ENCODE measurements at regions not wholly inside any gene's neighbourhood (a gene's known extent, or its start where the extent isn't known, plus 50 kb on each side); places are given as distances from the start of the nearest gene placed in this dataset.

DNA sequence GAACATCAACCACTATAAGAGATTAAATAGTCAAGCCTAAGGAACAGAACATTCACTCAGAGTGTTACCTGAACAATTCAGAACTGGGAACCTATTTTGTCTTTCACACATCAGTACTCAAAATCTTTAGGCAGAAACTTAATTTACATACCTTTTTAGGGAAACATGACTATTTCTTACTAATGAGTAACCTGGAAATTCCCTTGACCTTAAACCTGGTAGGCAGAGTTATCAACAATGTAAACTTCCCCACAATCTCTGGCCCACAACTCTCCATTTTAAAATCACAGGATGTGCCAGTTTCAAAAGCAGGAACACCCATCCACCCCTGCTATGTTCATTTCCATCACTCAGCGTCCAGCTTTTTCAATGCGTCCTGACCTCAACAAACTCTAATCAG, 132.9 kb upstream of the ANKFN1 start:
- intact Hi-C loops (cut with DNase I): no loop called here

GRCh38 chr17:56021681-56022190, 131.5 kb upstream of the ANKFN1 start:
- H3K9me3 ChIP-seq: no peaks in the 10 kb centered on the region
- no peak overlapping the region for H3K27ac ChIP-seq
- H3K36me3 ChIP-seq: no peaks in the 10 kb centered on the region
- no peaks in the 10 kb centered on the region for H3K27me3 ChIP-seq
- intact Hi-C loops (cut with DNase I): no loop called here
- no peaks in the 10 kb centered on the region for H3K4me1 ChIP-seq
- TF ChIP-seq, protein P1, sequence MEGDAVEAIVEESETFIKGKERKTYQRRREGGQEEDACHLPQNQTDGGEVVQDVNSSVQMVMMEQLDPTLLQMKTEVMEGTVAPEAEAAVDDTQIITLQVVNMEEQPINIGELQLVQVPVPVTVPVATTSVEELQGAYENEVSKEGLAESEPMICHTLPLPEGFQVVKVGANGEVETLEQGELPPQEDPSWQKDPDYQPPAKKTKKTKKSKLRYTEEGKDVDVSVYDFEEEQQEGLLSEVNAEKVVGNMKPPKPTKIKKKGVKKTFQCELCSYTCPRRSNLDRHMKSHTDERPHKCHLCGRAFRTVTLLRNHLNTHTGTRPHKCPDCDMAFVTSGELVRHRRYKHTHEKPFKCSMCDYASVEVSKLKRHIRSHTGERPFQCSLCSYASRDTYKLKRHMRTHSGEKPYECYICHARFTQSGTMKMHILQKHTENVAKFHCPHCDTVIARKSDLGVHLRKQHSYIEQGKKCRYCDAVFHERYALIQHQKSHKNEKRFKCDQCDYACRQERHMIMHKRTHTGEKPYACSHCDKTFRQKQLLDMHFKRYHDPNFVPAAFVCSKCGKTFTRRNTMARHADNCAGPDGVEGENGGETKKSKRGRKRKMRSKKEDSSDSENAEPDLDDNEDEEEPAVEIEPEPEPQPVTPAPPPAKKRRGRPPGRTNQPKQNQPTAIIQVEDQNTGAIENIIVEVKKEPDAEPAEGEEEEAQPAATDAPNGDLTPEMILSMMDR (IDR thresholded peaks at IDR 0.05): no peak
- ATAC-seq (no peak), DNase-seq (no peak)
- H3K4me3 ChIP-seq: no peak overlapping the region

More for the DNA sequence above, 132.9 kb upstream of the ANKFN1 start:
- Histone ChIP-seq H3K9me3 (no peaks in the 10 kb centered on the region), H3K27me3 (no peaks in the 10 kb centered on the region), H3K27ac (no peak overlapping the region), H3K4me1 (no peaks in the 10 kb centered on the region), H3K4me3 (no peak overlapping the region), H3K36me3 (no peaks in the 10 kb centered on the region)
- no peak for DNase-seq
- TF ChIP-seq, protein P1 (IDR thresholded peaks at IDR 0.05): no peak
- no peak for ATAC-seq

GRCh38 chr17:56023851-56024250, 129.4 kb upstream of the ANKFN1 start:
- Histone ChIP-seq H3K4me1 (no peaks in the 10 kb centered on the region), H3K36me3 (no peaks in the 10 kb centered on the region), H3K9me3 (no peaks in the 10 kb centered on the region), H3K4me3 (no peak overlapping the region), H3K27me3 (no peaks in the 10 kb centered on the region), H3K27ac (no peak overlapping the region)
- ATAC-seq (no peak), DNase-seq (no peak)
- intact Hi-C loops (cut with DNase I): no loop called here
- TF ChIP-seq, protein P1 (IDR thresholded peaks at IDR 0.05): no peak

- no peaks in the 10 kb centered on the region for H3K9me3 ChIP-seq
- ATAC-seq (no peak), DNase-seq (no peak)
- intact Hi-C loops (cut with DNase I): no loop called here
- TF ChIP-seq, protein P1 (IDR thresholded peaks at IDR 0.05): no peak
- H3K27me3 ChIP-seq: no peaks in the 10 kb centered on the region
- H3K4me3 ChIP-seq: no peak overlapping the region
- no peaks in the 10 kb centered on the region for H3K36me3 ChIP-seq
- H3K4me1 ChIP-seq: no peaks in the 10 kb centered on the region
- H3K27ac ChIP-seq: no peak overlapping the region
Observed at GRCh38 chr17:56026915-56027314, 126.4 kb upstream of the ANKFN1 start.

DNA sequence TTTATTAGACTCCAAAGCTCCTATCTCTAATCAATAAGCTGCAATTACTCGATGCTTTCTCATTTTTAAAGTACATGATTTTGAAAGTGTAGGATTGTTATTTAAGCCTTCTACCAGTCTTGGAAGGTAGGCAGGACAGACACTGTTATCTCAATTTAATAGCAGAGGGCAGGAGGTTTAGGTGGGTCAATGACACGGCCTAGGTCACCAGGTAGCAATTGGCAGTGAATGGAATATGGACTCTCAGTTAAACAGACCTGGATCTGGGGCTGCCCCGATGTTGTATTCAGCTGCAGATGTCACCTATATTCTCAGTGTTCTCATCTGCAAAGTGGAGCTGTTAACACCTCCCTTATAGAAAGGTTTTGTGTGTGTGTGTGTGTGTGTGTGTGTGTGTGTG, 124.4 kb upstream of the ANKFN1 start:
- no peaks in the 10 kb centered on the region for H3K9me3 ChIP-seq
- intact Hi-C loops (cut with DNase I): no loop called here
- no peaks in the 10 kb centered on the region for H3K36me3 ChIP-seq
- TF ChIP-seq, protein P1 (IDR thresholded peaks at IDR 0.05): no peak
- ATAC-seq (no peak), DNase-seq (no peak)
- H3K4me3 ChIP-seq: no peak overlapping the region
- peaks cover 0 to 1% of the 10 kb centered on the region in 2 donors for H3K4me1 ChIP-seq
- H3K27ac ChIP-seq: no peak overlapping the region
- H3K27me3 ChIP-seq: no peaks in the 10 kb centered on the region

Data from left lung (tissue), 4 donors.